Neuron (in vitro differentiated cells): ENCODE measurements at regions not wholly inside any gene's neighbourhood (a gene's known extent, or its start where the extent isn't known, plus 50 kb on each side); places are given as distances from the start of the nearest gene placed in this dataset.
"Not testable (repeated sequence)": the region's sequence is repeated elsewhere in the genome, so short reads cannot be mapped to it uniquely, and the experiment has no call there.

Source experiments
- H2AFZ ChIP-seq: one replicate; pipeline ENCODE4 v1.6.1; 2013; ENCODE audit warnings: low read depth, mild to moderate bottlenecking, inconsistent platforms, low read length, moderate library complexity
- H3K27me3 ChIP-seq: one replicate; pipeline ENCODE4 v1.6.1; 2013; ENCODE audit warnings: low read length; ENCODE audit not compliant: insufficient read depth
- H3K36me3 ChIP-seq: one replicate; pipeline ENCODE4 v1.6.1; 2013; ENCODE audit warnings: low read length; ENCODE audit not compliant: insufficient read depth
- H3K4me1 ChIP-seq: one replicate; pipeline ENCODE4 v1.6.1; 2013; ENCODE audit warnings: low read length; ENCODE audit not compliant: insufficient read depth
- H3K4me3 ChIP-seq: 2 replicates; pipeline ENCODE4 v1.5.1; 2013; ENCODE audit warnings: mild to moderate bottlenecking, low read length, moderate library complexity
- H3K9me3 ChIP-seq: one replicate; pipeline ENCODE4 v1.6.1; 2013; ENCODE audit warnings: low read length

DNA sequence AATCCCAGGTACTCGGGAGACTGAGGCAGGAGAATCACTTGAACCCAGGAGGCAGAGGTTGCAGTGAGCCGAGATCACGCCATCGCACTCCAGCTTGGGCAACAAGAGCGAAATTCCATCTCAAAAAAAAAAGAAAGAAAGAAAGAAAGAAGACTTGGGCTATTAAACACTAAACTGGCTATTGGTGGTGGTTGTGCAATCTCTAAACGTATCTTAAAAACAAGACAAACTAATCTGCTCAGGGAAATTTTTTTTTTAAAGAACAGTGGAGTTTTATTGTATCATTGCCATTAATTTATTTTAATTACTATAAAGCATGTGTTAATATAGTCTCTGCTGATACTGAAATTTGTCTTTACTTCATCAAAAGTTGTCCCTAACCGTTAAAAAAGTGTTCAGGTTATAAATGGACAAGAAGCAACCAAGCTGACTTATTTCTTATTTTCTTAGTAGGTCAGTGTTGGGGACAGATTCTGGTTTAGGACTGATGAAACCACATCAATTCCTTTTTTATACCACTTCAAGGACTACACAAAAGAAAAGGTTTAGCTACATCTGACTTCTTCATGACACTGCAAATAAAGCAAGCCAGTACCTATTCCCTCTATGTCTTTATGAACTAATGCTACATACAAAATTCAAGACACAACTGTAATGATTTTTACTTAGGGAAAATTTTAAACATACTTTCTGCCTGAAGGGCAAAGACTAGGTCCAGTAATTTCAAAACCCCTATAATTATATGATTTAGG lies 68.7 kb upstream of the KRAS start:
- Histone ChIP-seq H3K4me3 (no peak overlapping the region), H3K36me3 (no peaks in the 10 kb centered on the region), H3K27me3 (no peaks in the 10 kb centered on the region), H2AFZ (no peak overlapping the region), H3K4me1 (no peaks in the 10 kb centered on the region), H3K9me3 (no peaks in the 10 kb centered on the region)

DNA sequence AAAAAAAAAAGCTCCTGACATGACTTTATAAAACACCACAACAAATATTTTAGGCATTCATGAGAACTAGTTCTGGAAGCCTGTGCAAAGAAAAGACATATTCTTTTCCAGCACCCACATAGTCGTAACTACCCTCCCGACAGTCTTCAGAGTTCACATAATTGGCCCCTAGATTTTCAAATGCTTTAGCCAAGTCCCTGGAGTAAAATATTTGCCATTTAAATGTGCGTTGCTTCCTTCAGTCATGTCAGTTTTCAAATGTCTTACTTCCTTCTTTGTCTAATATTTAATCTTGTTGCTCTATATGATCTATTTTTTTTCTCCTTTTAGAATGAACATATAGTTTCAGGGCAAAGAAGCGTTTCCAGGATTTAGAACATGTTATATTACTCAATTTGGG lies 66.8 kb upstream of the KRAS start:
- no peak overlapping the region for H3K4me3 ChIP-seq
- no peak overlapping the region for H2AFZ ChIP-seq
- H3K27me3 ChIP-seq = no peaks in the 10 kb centered on the region
- H3K4me1 ChIP-seq = no peaks in the 10 kb centered on the region
- H3K36me3 ChIP-seq = no peaks in the 10 kb centered on the region
- no peaks in the 10 kb centered on the region for H3K9me3 ChIP-seq

DNA sequence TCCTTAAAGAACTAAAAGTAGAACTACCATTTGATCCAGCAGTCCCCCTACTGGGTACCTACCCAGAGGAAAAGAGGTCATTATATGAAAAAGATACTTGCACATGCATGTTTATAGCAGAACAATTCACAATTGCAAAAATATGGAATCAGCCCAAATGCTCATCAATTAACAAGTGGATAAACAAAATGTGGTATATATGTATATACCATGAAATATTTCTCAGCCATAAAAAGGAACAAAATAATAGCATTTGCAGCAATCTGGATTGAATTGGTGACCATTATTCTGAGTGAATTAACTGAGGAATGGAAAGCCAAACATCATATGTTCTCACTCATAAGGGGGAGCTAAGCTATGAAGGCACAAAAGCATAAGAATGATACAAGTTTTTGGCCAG lies 64.7 kb upstream of the KRAS start:
- H3K36me3 ChIP-seq = no peaks in the 10 kb centered on the region
- no peaks in the 10 kb centered on the region for H3K27me3 ChIP-seq
- H3K4me1 ChIP-seq = no peaks in the 10 kb centered on the region
- H2AFZ ChIP-seq = no peak overlapping the region
- H3K4me3 ChIP-seq = no peak overlapping the region
- H3K9me3 ChIP-seq = no peaks in the 10 kb centered on the region

DNA sequence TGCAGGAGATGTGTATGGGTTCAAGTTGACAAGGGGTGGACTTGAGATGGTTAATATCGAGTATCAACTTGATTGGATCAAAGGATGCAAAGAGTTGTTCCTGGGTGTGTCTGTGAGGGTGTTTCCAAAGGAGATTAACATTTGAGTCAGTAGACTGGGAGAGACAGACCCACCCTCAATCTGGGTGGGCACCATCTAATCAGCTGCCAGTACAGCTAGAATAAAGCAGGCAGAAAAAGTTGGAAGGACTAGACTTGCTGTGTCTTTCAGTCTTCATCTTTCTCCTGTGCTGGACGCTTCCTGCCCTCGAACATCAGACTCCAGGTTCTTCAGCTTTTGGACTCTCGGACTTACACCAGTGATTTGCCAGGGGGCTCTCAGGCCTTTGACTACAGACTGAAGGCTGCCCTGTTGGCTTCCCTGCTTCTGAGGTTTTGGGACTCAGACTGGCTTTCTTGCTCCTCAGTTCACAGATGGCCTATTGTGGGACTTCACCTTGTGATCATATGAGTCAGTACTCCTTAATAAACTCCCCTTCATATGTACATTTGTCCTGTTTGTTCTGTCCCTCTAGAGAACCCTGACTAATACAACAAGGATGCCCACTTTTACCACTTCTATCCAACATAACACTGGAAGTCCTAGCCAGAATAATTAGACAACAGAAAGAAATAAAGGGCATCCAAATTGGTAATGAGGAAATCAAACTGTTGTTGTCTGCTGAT lies 62.7 kb upstream of the KRAS start:
- not testable (repeated sequence) for H3K4me3 ChIP-seq, H2AFZ ChIP-seq, H3K9me3 ChIP-seq, H3K36me3 ChIP-seq, H3K27me3 ChIP-seq, H3K4me1 ChIP-seq

DNA sequence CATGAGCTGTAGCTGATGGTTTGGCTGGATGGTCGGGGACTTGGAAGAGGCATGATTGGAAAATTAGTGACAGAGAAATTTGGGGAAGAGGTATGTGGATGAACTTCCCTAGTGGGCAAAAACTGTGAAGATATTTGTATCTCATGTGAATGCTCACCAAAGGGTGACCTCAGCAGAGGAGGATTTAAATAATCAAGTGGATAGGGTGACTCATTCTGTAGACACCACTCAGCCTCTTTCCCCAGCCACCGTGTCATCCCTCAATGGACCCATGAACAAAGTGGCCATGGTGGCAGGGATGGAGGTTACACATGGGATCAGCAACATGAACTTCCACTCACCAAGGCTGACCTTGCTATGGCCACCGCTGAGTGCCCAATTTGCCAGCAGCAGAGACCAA lies 60.8 kb upstream of the KRAS start:
- H3K4me3 ChIP-seq = no peak overlapping the region
- H3K4me1 ChIP-seq = no peaks in the 10 kb centered on the region
- no peak overlapping the region for H2AFZ ChIP-seq
- H3K27me3 ChIP-seq = no peaks in the 10 kb centered on the region
- no peaks in the 10 kb centered on the region for H3K9me3 ChIP-seq
- H3K36me3 ChIP-seq = no peaks in the 10 kb centered on the region

DNA sequence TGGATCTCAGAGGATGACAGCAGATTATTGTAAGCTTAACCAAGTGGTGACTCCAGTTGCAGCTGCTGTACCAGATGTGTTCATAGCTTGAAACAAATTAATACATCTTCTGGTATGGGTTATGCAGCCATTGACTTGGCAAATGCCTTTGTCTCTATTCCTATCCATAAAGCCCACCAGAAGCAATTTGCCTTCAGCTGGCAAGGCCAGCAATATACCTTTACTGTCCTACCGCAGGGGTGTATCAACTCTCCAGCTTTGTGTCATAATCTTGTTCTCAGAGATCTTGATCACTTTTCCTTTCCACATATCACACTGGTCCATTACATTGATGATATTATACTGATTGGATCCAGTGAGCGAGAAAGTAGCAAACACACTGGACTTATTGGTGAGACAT lies 59.3 kb upstream of the KRAS start:
- H3K36me3 ChIP-seq, H2AFZ ChIP-seq, H3K9me3 ChIP-seq, H3K27me3 ChIP-seq, H3K4me3 ChIP-seq, H3K4me1 ChIP-seq: not testable (repeated sequence)

DNA sequence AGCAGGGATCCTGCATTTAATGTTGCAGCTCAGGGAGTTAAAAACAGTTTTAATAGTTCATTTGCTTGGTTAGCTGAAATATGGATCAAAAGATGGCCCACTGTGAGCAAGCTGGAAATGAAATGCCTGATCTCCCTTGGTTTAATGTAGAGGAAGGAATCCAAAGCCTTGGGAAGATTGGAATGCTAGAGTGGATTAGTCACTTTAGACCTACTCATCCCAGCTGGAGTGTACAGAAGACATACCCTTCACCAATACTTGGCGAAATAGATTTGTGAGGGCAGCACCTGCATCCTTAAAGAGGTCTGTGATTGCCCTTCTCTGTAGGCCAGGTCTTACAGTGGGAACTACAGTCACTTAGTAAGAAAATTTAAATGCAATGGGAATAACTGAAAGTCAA lies 58.0 kb upstream of the KRAS start:
- H3K36me3 ChIP-seq = no peaks in the 10 kb centered on the region
- no peaks in the 10 kb centered on the region for H3K4me1 ChIP-seq
- H2AFZ ChIP-seq = no peak overlapping the region
- H3K9me3 ChIP-seq = no peaks in the 10 kb centered on the region
- no peak overlapping the region for H3K4me3 ChIP-seq
- no peaks in the 10 kb centered on the region for H3K27me3 ChIP-seq

DNA sequence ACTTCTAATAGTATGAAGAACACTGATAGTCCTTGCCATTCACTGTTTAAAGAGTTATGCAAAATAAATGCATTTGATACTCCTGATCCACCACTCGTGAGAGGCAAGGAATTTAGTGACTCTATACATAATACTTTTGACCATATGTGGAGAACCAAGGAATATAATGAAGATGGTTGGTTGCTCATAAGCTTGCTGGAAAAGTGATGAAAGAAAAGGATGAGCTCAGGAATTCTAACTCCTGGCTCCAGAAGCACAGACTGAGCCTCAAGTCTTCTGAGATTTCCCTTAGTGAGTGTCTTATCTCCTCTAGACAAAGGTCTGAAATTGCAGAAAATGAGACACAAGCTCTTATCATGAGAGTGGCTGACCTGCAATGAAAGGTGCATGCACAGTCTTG lies 57.1 kb upstream of the KRAS start:
- Histone ChIP-seq H3K4me1 (no peaks in the 10 kb centered on the region), H3K36me3 (no peaks in the 10 kb centered on the region), H2AFZ (no peak overlapping the region), H3K27me3 (no peaks in the 10 kb centered on the region), H3K9me3 (no peaks in the 10 kb centered on the region), H3K4me3 (no peak overlapping the region)

DNA sequence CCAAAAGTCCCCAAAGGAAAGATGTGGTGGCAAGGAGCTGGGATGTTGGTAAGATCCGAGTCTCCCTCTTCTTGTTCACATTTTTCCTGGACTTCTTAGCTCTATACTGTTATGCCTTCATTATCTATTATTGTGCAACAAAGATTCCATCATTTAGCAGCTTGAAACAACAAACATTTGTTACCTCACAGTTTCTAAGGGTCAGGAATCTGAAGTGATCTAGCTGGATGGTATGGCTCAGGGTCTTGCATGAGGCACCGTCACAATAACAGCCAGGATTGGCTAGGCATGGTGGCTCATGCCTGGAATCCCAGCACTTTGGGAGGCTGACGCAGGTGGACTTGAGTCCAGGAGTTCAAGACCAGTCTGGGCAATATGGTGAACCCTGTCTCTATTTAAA lies 51.1 kb upstream of the KRAS start:
- H3K4me3 ChIP-seq = no peak overlapping the region
- no peaks in the 10 kb centered on the region for H3K4me1 ChIP-seq
- H3K27me3 ChIP-seq = no peaks in the 10 kb centered on the region
- no peak overlapping the region for H2AFZ ChIP-seq
- H3K36me3 ChIP-seq = no peaks in the 10 kb centered on the region
- no peaks in the 10 kb centered on the region for H3K9me3 ChIP-seq
